Activated T-cell treated with anti-CD3 and anti-CD28 coated beads, Interleukin-2, amount 50 U/mL, for 48 hours (primary cell): ENCODE measurements at regions not wholly inside any gene's neighbourhood (a gene's known extent, or its start where the extent isn't known, plus 50 kb on each side); places are given as distances from the start of the nearest gene placed in this dataset.

Source experiments
- DNase-seq, 2 experiments: peaks; one replicate each; pipeline ENCODE4 v3.0.0-alpha.2; 2020

DNA sequence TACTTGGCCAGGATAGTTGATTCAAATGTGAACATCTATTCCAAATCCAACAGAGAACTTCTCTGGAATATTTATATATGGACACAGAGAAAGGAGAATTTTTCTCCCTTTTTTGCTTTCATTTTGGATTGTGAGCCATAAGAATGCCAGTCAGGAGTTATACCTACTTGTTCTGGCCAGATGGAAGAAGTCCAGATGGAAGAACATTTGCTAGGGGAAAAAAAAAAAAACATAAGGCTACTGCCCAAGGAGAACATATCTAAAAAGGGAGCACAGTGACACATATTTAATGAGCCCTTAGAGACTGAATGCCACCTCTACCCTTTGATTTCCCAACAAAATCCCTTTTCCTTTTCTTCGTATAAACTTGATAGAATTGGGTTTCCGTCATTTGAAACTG is 61.7 kb upstream of the PPP2R2B start:
- DNase-seq: no peak

DNA sequence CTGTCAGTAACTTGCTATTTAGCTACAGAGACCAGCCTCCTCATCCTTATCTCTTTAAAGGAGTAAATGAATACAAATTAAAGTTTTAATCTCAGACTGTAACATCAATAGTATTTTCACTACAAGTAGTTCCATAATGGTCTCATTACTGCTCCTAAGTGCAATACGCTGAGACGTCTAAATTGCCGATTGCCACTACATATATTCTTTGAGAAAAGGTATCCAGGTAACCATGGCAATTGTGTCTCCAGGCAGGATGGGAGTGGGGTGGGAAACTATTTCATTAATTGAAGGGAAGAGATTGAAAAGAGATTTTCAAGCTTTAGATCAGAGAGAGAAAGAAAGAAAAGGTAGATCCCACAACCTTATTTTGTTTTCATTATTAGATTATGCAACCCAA is 65.5 kb upstream of the PPP2R2B start:
- DNase-seq: no peak

DNA sequence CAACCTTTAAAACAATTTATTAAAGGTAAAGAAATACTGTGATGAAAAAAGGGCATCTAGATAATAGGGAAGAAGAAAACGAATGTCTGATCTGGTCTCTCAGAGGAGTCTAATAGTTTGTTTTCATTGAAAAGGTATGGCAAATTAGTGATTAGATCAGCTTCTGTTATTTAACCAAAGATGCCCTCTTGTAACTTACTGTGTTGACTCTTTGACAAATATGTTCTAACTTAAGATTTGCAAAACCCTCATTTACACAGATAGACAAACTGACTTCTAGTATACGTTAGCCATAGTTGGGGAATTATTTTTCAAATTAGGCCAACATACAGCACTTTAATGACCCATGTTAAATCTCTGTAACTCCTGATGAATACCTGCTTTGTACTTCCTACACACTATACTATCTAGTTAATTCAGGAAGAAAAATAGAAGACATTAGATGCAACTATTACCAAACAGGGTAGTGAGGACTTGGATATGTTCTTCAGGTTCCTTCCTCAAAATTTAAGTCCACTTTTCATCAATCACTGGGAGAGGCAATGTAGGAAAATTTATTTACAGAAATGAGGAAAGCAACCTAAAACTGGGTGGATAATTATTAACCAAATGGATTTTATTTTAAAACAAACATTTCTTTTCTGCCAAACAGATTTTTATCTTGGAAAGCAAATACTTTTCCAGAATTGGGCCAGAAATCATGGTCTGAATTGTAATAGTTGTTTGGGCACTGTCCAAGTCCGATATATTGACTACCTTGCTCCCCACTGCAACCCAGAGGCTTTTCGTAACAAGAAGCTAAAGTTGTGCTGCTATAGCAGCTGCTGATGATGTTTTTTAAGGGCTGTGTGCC is 66.4 kb upstream of the PPP2R2B start:
- no peak for DNase-seq

DNA sequence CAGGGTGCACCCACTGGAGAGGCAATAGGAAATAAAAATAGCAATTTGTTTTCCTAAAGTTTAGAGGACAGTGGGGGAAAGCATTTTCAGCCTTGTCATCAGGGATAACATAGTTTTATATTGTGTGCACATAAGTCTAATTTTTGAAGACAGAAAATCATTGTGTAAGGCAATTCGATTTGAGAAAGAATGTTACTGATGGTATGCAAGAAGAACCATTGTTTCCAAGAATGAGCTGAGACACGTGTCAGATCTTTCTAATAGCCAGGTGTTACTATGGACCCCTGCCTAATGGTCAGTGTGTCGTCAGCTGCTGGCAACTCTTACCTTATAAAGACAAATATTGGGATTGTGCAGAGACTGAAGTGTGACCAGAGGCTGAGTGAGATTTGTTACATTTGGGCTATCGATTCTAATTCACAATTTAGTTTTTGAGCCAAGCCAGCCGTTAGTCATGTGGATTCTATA is 67.1 kb upstream of the PPP2R2B start:
- no peak for DNase-seq

DNA sequence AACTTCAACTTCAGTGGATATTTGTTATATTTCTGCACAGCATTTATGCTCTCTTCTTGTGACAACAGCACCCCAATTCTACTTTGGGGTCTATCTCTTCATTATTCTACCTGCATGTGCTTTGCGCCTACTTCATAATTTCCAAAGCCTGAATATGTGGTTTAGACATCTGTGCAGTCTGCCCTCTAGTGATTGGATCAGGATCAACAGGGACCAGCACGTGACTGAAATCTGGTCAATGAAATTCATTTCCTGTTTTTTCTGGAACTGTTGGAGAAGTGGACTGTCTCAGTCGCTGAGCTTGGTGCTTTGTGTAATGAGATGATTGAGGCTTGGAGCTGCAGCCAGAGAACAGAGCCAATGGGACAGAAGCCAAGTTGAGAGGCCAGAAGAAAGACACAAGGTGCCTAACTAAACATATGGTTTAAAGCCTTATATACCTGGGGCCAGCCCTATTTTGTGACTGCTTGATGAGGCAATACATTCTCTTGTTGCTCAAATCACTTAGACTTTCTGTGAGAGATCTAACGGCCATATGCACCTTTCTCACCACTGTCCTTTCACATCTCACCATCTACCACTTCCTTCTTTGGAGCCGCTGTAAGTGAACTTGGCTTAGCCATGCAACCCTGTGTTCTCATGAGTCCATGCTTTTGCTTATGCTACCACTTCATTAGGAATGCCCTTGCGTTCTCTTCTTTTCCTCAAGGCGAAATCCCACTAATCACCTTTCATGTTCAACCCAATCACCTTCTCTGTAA is 68.8 kb upstream of the PPP2R2B start:
- no peak for DNase-seq

DNA sequence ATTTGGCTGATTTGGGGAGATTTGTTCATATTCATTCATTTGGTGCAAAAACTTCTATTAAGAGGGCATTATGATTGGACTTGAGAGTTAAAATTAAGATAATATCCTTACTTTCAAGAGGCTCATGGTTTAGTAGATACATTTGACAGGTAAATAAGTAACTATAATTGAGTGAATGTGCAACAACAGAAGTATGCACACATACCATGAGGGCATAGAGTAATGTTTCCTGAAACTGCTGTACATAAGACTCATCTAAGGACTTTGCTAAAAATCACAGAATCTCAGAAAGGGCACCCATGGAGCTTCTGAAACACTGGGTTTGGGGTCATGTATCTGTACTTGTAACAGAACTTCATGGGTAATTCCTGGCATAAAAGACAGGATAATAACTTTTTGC is 70.1 kb upstream of the PPP2R2B start:
- DNase-seq: no peak

DNA sequence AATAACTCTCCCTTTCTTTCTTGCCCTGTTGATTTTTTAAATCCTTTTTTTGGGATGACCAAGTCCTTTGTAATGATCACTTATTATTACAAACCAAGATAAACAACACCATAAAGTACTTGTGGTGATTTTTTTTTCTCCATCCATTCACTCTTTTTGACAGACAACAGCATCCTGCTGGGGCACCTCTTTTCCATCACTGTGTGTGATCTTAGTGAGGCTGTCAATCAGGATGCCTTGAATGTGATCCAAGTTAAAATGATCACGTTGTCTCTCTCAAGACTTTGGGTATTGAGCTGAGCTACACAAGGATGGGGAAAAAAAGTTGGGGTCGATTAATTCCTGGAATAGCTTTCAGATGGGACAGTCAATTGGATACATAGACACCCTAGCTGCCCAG is 73.6 kb upstream of the PPP2R2B start:
- no peak for DNase-seq

DNA sequence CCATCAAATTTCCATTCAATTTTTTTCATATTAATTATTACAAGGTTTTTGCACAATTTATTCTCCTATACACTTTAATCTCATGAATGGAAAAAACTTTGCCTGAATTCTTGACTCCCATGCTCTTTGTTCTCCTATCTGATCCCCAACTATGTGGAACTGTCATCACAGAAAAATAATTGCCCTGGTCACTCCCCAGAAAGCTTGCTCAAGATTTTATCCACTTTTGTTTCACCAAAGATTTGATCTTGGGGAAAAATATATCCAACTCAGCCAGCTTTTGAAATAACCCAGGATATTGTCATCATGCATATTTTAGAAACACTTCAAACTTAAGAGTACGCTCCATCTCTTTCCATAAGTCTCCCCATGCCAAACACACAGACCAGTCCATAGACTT is 77.7 kb upstream of the PPP2R2B start:
- no peak for DNase-seq

DNA sequence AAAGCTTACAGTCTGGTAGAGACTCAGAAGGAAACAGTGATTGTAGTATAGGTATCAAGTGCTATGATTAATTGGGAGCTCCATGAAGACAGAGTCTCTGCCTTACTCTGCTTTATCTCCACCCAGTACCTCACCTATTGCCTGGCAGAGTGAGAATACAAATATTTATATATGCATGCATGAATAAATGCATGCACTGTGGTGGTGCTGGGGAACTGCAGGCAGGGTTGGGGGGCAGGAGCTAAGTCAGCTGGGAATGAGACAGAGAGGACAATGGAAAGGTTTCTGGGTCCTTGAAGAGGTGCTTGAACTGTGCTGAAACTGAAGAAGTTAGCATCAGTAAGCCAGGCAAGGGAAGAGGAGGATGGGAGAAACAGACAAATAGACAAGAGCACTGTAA is 80.8 kb upstream of the PPP2R2B start:
- DNase-seq: no peak

DNA sequence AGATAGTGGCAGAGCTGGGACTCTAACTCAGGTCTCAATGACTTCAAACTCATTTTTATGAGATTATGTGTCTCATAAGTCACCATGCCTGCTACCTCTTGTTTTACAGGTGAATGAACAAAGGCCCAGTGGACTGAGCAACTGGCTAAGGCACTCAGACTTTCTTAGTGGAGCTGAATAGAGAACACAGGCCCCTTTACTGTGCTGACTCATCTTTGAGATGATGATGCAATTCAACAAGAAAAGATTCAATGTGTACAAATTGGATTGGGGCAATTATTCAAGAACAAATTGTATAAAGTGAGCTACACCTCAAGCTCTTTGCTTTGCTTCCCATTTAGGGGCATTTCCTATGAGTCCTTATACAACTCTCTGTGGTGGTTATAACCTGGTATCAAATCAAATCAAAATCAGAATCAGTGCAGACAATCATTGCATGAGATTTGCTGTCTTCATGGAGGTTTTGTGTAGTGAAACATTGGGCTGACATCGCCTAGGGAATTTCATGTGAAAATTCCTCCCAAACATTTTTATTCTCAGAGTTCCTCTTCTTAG is 84.3 kb upstream of the PPP2R2B start:
- no peak for DNase-seq

DNA sequence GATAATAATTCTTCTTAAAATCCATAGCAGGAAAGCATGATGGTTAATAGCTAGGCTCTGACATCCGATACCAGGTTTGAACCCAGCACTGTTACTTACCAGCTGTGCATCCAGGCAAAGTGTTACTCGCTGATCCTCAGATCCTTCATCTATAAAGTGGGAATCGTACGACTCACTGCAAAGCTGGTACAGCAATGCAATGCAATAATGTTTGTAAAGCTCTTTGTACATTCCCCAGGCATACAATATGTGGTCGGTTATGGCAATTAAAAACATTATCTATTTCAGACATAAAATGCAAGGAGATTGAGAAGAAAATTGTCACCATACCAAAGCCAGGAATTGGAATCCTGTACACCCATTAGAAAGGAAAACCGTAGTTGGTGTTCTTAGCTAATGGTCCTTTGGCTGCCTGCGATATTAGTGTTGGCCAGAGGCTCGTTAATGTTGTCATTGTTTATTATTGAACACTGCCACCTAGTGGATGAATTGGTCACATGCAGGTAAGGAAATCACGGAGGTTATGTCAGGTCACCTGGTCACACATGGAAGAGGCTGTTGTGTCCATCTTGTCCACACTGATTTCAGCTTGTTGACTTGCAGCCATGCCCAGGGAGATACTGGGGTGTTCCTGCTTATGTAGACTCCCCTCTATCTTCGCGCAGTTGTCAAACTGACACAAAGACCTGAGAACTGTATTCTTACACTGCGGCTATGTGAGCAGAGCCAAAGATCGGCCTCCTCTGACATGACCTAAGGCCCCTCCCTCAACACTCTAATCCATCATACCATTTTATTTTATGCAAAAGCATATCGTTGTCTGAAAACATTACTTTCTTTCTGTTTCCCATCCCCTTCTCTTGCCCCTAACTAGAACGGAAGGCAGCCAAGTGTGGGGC is 87.5 kb upstream of the PPP2R2B start:
- peak; percentile 40 to 41 for DNase-seq

DNA sequence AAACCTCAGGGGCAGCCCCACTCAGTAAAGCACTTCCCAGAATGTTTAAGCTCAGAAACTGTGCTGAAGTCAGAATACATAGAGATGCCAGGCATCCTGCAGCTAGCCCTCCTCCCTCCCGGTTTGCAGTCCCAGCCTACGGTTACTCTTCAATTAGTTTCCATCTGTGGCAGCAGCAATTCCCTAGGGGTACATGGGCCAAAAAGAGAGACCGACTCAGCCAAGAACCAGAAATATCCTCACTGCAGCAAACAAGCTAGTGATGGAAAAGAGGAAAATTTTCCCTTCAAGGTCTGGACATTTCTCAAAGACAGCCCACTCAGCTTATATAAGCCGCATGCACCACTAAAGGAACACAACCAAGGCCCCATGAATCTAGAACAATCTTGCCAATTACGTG is 89.1 kb upstream of the PPP2R2B start:
- DNase-seq: no peak

DNA sequence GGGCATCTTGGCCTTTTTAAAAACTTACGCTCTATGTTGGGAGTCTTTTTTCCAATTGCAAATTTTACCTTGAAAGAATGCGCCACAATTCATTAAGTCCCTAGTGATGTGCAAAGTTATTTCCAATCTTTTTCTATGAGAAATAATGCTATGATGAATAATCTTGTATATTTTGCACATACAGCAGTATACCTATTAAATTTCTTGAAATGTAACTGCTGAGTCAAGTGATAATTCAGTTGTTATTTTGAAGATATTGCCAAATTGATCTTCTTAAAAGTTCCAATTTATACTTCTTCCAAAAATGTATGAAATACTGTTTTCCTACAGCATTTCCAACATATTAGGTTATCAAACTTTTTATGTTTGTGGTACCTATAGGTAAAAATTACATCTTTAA is 92.8 kb upstream of the PPP2R2B start:
- no peak for DNase-seq

DNA sequence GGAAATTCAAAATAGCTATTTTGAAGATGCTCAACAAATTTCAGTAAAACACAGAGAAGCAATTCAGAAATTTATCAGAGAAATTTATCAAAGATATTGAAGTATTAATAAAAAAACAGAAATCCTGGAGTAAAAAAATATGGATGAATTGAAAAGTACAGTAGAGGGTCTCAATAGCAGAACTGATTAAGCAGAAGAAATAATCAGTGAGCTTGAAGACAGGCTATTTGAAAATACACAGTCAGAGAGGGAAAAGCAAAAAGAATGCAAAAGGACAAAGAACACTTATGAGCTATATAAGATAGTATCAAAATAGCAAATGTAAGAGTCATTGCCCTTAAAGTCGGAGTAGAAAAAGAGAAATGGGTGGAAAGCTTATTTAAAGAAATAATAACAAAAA is 107.9 kb upstream of the PPP2R2B start:
- no peak for DNase-seq

DNA sequence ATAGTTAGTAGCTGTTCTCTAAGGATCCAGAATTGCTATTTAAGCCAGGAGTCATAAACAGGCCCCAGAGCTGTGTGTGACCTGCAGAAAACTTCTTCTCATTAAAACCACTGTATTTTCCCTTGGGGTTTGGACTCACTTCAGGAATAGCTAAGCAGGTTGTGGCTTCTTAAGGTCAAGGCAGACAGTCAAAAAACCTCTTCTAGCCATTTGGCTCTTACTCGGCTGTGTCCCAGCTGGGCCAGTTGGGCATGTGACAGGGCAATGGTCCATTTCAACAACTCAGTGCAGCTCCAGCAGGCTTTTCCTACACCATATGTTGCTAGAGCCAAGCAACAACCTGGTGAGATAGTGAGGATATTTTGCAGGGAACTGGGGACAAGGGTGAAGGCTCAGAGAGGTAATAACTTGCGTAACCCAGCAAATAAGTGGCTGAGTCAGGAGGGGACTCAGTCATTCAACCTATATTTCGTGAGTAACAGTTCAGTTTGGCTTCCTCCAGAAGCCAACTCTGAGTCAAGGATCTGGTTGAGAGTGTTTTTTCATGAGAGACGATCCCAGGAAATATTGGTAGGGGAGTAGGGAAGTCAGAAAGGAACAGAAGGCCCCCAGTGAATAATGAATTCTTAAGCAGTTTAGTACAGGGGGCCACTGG is 115.4 kb upstream of the PPP2R2B start:
- no peak for DNase-seq

DNA sequence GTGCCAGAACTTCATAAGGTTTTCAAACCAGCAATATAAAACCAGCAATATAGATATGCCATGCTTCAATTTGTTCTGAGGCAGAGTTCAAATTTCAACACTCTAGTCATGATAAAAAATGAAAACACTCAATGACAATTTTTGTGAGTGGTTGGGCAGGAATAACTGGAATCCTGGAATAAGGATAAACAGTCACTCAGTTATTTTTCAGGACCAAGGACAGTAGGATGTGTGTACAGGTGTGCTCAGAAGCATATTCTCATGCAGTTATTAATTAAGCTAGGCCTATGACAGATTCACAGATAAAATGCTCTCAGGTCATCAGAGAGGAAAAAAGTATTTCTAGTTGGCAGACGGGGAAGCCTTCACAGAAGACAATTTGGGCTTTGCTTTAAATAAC is 117.3 kb upstream of the PPP2R2B start:
- no peak for DNase-seq

DNA sequence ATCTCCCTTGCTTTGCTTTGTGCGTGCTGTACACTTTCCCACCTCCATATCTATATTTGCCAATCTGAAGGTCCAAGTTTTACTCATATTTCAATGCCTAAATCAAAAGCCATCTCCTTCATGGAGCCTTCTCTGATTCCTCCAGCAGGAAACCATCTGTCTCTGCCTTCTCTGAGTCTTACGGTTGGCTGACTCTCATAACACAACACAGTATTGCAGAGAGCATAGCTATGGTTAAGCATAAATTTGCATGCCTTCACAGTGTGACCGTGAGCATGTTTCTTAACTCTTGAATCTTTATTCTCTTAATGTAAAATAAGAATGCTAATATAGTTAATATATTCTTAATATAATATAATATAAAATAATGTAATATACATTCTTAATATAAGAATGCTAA is 136.8 kb upstream of the PPP2R2B start:
- no peak for DNase-seq

DNA sequence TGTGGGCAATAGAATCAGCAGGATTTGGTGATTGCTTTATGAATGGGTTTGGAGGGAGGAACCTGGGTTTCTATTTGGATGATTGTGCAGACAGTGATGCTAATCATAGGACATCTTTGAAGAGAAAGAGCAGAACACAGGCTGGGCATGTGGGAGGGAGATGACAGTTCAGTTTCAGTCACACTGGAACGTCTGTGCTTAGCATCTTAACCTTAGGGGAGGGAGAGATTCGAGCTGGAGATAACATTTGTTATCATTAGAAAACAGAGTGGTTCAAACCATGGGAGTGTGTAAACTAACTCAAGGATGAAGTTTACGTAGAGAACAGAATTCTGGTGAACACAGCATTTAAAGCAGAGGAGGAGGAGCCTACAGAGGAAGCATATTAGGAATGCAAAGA is 138.6 kb upstream of the PPP2R2B start:
- DNase-seq: no peak

DNA sequence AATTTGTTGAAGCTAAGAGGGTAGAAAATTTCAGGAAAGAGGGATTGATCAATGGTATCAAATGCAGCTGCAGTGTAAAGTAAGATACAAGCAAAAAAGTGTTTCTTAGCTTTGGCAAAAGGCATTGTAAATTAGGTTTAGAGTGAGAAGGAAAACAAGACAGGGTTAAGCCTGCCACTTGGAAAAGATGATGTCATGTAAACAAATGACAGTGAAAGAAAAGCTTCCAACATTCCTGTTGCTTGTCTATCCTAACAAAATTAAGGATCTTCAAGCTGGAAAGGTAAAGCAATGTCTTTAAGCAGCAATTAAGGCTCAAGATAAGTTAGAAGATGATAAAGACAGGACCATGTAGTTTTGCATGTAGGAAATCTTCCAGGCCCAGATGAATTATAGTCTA is 139.1 kb upstream of the PPP2R2B start:
- DNase-seq: no peak

DNA sequence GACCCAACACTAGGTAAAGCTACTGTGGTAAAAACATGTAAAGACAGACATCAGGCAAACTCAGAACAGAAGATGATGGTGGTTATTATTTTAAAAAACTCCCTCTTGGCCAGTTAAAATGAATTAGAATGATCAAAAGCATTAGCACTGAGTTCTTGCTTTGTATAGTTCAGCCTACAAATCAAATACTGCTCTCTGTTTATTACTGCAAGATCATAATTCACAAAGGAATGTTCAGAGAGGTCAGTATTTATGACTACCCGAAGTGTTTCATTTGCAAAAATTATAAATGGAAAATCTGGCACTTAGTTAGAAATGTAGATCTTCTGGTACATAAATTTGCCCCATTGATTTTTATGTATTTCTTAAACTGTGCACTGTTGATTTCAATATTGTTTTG is 140.3 kb upstream of the PPP2R2B start:
- no peak for DNase-seq

DNA sequence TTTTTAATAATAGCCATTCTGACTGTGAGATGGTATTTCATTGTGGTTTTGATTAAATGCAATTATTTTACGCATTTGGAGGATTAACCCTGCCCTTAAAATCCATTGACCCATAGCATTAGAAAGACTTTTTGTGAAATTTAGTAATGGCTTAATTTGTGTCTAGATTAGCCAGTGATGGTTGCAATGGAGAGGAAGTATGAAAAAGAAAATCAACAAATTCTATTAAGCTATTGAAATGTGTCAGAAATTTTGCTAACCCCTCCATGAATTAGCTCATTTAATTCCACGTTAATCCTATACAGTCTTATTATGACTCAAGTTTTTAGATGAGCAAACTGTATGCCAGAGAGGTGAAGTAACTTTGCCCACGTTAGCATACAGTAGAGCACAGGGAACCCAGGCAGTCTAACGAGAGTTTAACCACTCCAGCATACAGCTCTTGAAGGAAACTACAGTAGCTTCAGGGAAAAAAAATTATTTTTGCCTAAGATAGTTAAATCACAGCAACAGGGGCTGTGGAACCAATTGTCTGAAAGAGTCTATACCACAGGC is 158.2 kb upstream of the PPP2R2B start:
- DNase-seq: no peak
